GM21423 (cell line): ENCODE measurements at regions not wholly inside any gene's neighbourhood (a gene's known extent, or its start where the extent isn't known, plus 50 kb on each side); places are given as distances from the start of the nearest gene placed in this dataset.

Experiments used
- ATAC-seq: cut with Tn5 transposase; IDR thresholded peaks from one replicate; pipeline ENCODE4 v1.9.1; 2021; ENCODE audit warnings: mild to moderate bottlenecking, moderate library complexity; ENCODE audit not compliant: unreplicated experiment

DNA sequence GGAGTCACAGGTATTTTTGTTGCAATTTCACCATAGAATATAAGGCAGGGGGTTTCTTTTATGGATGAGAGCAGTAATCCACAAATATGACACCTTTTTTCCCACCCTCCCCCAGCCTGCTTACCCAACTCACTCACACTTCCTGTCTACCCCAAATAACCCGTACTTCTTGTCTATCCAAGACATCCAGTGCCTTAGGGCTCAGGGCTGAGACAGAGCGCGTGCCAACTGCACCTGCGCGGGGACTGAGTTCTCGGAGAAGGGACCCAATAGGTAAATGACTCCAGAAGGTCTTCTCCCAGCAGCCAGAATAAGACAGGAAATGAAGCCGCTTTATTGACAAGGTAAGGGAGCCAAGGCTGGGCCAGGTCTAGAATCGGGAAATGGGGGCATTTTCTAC, 369.1 kb downstream of the SIPA1L2 start:
- no peak for ATAC-seq

DNA sequence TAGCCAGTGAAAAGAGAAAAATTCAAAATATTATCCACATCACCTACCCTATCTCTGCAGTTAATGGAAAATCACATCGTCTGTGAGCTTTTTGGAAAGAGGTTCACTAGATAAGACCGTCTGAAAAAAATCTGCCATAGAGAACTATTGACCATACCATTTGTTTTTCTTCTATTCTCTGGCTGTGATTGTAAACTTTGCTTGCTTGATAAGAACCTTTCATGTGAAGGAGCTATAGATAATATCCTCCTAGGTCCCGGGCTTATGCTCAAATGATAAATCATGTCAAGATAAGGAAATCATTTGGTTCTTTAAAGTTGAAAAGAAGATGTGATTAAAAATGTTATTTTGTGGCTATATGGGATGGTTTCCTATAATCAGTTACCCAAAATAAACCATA, 369.9 kb downstream of the SIPA1L2 start:
- ATAC-seq = no peak

DNA sequence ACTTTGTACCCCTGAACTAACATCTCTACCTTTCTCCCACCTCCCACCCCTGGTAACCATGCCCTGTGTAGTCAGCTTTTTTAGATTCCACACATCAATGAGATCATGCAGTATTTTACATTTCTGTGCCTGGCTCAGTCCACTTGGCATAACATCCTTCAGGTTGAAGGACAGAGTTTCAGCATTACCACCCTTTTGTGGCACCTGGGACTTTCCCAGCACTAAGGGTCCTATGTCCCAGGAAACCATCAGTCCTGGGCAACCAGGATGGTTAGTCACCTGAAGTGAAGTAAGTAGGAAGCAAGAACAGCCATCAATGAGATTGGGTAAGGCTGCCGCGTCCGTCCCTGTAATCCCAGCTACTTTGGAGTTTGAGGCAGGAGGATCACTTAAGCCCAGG, 370.6 kb downstream of the SIPA1L2 start:
- ATAC-seq = no peak

DNA sequence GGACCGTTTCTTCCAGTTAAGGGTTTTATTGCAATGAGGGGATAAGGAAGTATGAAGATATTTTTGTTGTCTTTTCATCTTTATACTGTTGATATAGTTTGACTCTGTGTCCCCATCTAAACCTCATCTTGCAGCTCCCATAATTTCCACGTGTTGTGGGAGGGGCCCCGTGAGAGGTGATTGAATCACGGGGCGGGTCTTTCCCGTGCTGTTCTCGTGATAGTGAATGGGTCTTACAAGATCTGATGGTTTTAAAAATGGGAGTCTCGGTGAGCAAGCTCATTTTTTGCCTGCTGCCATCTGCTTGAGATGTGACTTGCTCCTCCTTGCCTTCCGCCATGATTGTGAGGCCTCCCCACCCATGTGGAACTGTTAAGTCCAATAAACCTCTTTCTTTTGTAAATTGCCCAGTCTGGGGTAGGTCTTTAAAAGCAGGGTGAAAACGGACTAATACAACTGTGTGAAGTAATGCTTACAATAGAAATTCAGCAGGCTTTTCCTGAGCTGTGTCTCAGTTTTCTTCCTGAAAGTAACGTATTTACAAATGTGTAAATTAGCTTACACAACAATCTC, 377.3 kb downstream of the SIPA1L2 start:
- no peak for ATAC-seq

DNA sequence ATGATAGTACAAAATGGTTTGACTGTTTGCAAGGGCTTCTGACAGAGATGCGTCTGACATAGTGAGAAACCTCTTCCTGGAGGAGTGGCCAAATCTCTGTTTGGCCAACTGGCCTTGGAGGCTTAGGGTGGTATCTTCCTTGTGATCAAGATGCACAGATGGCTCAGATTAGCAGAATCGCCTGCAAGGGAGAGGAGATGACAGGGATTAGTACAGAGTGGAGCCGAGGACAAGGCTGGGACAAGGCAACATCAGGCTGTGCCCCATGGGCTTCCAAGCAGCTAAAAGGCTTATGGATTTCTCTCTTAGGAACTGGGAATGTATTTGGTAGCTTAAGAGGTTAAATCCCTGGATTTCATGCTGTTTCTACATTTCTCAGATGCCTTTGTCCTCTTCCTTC, 379.1 kb downstream of the SIPA1L2 start:
- ATAC-seq = no peak

DNA sequence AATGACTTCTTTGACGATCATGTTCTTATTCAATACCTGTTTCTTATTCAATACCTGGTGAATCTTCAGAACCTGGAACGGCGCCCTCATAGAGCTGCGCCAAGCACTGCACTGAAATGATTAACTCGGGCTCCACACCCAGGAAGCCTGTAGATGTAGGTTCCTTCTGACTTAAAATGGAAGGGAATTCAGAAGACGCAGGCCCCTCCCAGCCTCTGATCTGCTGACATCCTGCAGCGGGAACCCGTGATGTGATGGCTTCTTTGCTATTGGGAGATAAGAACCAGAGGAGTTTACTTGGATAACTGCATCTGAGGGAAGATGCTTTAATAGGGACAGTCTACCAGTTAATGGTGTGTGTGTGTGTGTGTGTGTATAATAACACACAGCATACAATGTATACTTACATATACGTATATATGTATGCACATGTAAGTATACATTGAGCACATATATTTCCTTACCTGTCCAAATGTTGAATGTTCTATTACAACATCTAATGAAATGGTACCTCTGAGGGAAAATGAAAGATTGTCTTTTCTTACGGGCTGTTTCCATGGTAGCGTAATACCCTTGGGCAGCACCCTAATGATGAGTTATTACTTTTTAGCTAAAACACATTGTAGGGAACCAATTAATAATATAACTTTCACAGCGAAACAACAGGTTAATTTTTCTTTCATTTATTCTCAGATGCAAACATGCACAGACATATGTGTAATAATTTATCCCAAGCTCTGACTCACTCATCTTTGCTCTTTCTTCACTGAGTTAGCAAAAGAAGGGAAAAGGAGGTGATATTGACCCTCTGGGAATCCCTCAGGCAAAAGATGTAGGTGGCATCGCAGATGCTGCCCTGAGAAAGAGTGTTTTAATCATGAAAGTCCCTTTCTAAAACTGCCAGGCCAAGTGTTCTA, 379.8 kb downstream of the SIPA1L2 start:
- ATAC-seq = no peak

DNA sequence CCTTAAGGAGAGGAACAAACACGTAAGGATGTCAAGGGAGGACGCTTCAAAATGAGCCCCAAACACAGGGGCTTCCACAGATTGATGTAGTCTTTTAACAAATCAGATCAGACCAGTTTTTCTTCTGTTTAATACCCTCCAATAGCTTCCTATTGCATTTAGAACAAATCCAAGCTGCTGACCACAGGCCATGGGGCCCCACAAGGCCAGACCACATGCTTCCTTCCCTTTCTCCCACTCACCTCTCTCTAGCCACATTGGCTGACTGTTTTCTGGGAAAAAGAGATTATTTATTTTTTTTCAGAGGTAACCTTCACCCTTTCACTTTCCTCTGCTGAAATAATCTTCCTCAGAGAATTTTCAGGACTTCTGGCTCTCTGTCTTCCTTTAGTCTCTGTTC, 380.6 kb downstream of the SIPA1L2 start:
- no peak for ATAC-seq

DNA sequence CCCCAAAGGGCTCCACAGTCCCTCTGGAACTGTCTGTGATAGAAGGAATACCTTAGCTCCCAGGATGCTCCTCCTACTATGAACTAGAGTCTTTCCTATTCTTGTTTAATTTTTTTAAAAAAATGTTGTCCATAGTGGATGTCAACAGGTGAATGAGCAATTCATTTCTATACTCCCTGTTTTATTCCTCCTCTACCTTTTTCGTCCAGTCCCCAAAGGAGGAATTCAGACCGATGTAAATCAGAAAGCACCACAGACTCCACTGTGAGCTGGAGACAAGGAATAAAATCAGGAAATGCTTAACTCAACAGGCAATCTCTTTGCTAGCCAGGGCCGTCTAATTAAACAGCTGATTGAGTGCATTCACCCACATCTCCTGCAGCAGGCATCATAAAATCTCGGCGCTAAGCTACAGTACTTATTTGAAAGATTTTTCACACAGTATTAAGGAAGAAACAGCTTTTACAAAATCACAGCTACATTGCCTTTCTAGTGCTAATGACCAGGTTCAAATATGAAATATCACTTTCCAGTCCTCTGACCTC, 381.6 kb downstream of the SIPA1L2 start:
- ATAC-seq = no peak

DNA sequence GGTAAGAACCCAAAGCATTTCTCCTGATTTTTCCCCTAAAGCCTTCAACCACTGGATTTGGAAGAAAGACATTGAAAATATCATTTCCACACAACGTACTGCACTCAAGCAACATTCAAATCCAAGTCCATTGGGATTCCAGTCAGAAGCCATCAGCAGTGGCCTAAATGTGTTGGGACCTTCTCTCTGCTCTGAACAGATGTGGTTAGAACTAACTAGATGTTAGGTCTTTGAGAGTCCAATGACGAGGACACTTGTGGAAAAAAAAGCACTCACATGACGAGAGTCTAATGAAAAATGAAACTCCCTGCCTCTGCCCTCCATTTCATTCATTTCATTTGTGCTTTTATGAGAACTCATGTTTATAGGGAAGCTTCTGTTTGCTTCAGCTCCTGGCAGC, 382.3 kb downstream of the SIPA1L2 start:
- ATAC-seq = no peak

DNA sequence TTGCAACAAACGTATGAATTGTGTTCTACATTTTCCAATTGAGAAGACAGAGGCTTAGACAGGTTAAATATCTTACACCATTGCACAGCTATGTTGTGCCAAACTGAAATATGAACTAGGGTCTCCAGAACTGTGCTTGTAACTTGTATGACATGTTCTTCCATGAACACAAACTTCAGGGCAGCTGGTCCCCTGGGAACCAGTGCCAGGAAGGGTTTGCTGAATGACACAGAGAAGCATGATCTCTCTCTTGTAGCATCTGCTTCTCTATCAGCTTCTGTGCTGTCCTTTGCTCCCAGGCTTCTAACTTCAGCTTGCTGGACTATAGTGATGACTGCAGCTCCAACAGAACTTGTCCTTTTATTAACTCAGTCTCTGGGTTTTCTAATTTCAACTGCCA, 385.5 kb downstream of the SIPA1L2 start:
- ATAC-seq = no peak

DNA sequence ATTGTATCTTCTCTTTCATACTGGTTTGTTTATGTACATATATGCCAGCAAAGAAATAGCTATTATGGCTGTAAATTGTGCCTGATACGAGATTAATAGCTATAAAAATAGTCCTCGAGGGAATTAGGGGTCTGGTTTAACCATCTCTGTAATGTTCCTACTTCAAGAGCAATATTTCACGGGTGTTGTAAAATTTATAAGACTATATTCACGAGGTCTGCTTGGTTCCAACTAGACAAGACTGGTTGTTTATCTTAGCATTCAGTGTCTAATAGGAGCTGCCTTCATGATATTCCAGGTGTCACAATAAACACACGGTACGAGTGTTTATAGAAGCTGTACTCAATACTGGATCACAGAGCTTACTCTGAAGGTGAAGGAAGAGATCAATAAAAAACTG, 389.9 kb downstream of the SIPA1L2 start:
- no peak for ATAC-seq

DNA sequence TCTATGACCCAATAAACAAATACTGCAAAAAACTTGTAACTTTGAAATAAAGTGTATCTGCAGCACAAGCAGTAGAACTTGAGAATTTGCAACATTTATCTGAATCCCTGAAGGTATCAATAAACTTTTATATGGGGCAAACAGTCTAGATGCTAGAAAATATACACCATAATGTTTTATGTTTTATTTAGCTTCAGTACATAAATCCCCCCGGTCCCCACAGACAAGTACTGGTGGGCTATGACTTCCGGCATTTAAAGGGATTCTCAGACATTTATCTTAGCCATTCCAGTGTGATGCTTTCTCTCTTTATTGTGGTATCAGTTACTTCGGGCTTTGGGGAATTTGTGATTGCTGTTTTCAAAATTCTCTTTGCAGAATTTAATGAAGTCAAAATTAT, 390.4 kb downstream of the SIPA1L2 start:
- ATAC-seq = no peak

DNA sequence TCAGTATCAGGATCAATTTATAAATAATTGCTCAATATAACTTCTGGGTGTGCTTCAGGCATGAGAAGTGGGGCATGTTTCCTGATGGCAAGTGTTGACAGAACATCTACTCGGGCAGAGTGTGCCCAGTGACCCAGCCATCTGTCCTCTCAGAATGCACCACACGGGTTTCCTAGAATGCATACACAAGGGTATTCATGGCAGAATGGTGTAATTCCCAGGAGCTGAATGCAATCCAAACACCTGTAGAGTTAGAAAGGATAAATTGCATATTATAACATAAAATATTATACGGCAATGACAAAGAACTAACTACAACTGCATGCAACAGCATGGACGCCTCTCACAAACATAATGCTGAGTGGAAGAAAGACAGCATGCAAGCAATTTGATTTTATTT, 391.9 kb downstream of the SIPA1L2 start:
- no peak for ATAC-seq

DNA sequence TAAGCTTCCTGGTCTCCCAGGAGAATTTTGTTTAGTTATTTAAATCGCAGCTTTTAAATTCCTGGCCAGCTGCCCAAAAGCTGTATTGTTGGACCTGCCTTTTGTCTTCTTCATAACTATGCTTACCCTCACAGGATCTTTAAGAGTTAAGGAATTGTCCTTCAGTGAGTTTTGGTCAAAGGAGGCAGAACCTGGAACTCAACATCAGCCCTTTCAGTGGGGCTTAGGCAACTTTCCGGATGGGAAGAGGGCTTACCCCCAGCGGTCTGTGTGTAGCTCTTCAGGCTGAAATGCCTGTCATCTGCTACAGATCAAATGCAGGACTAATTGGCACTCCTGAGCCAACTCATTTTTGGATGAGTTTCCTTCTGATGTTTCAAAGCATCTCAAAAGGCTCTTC, 402.6 kb downstream of the SIPA1L2 start:
- ATAC-seq = no peak

DNA sequence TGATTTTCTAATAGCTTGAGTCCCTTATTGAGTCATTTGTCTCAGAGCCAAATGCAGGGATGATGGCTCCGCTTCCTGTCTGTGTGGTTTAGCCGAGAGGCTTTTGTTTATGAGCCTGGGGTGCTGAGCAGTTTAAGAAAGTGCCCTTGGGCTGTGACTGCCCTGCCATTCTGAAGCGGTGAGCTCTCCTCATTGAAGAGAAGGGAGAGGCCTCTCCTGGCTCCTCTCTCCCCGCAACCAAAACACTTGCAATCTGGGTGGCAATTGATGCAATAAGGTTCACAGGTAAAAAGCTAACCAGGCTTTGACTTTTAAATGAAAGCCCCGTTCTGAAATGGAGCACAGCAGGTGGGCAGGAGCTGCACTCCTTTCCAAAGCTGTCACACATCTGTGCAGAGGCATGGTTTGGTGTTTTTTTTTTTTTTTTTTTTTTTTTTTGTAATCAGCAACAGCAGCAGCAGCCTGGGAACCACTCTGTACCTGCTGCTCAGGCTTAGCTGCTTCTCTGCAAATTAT, 403.7 kb downstream of the SIPA1L2 start:
- peak; percentile 52 for ATAC-seq

DNA sequence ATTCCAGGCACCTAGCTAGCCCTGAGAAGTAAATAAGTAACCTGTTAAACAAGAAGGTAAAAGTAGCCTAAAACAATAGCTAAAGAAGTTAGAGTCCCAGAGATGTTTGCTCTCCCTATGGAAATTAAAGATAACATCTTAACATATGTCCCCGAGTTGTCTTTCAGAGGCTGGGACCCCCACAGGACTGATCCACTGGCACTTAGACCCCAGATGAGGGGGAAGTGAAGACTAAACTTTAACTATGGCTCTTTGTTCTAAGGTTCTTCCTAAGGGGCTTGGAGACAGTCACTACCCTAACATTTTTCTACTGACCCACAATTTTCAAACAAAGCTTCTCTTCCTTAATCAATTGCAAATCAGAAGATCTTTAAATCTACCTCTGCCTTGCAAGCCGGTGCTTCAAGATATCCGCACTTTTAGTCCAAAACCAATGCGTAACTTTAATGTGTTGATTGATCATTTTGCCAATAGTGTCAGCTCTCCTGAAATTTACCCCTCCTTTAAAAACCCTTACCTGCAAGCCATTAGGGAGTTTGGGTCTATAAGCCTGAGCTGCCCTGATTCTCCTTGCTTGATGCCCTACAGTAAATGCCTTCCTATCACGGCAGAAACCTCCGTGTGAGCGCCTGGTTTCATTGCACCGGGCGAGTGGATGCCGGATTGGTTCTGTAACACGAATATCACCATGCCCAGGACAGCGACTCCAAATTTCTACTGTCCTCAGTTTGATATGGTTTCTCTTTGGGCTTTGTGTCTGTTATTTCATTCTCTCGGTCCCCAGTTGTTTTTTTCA, 404.4 kb downstream of the SIPA1L2 start:
- no peak for ATAC-seq

DNA sequence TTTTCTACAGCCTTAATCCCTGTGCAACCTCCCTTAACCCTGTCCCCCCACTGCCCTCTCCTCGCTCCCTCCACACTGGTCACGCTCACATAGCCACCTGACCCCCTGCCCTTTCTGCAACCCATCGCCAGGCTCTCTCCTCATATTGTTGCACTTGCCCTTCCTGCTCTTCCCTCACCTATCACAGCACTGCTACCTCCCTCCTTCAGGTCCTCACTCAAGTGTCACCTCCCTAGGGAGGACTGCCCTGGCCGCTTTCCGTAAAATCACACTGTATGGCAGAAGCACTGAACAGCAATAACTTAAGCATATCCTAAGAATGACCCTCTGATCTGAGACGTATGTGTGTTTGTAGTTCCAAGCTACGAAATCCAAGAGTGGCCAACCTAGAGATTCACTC, 406.0 kb downstream of the SIPA1L2 start:
- ATAC-seq = no peak

DNA sequence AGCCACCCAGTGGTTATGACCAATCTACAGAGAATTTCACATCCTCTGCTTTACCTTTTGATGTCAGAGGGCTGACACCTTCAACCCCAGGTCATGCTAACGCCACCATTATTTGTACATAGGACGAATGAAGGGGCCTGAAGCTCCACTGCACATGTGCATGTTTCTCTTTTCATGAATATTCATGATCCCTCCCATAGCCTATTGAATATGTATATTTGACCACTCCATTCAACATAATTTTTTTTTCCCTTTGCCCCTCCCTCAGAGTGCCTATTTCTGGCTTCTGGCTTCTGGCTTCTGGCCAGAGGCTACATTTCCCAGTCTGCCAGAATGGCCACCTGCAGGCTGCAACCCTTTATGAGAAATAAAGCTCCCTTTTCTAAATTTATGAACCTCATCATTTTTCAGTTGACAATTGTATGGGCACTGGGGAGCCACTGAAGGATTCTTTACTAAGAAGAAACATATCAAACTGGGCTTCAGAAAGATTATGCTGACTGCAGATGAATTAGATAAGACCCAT, 406.7 kb downstream of the SIPA1L2 start:
- ATAC-seq = no peak

DNA sequence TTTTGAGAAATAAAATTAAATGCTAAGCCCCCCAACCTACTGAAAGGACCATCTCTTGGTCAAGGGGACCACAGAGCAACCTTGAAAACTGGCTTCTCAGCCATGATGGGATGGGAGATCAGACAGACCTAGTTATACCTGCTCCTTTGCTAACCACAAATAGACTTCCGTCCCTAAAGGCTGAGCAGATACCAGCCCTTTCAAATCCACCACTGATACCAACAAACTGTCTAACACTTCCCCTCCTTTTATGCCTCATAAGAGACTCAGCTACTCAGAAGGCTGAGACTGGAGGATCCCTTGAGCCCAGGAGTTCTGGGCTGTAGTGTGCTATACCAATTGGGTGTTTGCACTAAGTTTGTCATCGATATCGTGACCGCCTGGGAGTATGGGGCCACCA, 407.3 kb downstream of the SIPA1L2 start:
- no peak for ATAC-seq

DNA sequence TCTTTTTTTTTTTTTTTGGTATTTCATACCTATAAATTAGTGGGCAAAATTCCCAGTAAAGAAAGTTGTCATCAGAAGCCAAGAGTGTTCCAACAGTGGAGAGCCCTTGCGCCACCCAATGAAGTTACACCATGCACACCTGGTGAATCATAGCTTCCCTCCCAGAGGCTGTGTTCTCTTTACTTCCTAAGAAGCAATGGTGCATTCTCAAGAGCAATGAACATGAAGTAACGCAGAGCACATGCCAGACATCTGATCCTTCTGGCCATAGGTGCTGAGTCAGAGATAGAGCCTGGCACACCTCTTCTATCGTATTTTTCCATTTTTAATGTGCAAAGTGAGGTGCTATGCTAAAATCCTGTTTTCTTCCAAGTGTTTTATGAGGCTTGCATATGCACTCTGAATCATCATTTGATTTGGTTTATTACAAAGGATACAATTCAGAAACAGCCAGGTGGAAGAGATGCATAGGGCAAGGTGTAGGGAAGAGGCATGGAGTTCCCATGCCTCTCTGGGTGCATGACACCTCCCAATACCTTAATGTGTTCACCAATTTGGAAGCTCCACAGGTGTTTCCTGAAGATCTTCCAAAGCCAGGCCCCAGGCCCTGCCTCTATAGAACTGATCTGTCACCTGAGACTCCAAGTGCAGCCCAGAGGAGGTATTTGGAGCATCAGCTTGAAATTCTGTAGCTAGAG, 408.0 kb downstream of the SIPA1L2 start:
- ATAC-seq = no peak
